PC-9 (cell line): ENCODE measurements at regions not wholly inside any gene's neighbourhood (a gene's known extent, or its start where the extent isn't known, plus 50 kb on each side); places are given as distances from the start of the nearest gene placed in this dataset.

ENCODE experiments used
- BruUV-seq: library from RNA; stranded (reverse); fragments of 400-500 nt; replicated peaks from 2 replicates; lab custom pipeline; 2021; lab: Mats Ljungman, UMichigan
- CTCF ChIA-PET: fragments of 300-600 bp; sonication (Branson Sonifier 250); formaldehyde crosslinking; loops from one replicate; lab custom pipeline; 2022; ENCODE audit warnings: antibody characterized with exemption; lab: Charles Lee
- POLR2A ChIA-PET: fragments of 300-600 bp; sonication (Branson Sonifier 250); formaldehyde crosslinking; loops from one replicate; lab custom pipeline; 2022; ENCODE audit warnings: antibody characterized with exemption; ENCODE audit not compliant: unreplicated experiment; lab: Charles Lee
- DNase-seq, 2 experiments: peaks; one replicate each; pipeline versions ENCODE4 v3.0.0 to v3.0.0-alpha.2; 2015 to 2022; ENCODE audit warnings: mixed read lengths in 1 of 2
- H2AFZ ChIP-seq: fragments of 200-600 bp; sonication (generic); 2 replicates; pipeline ENCODE4 v1.8.1; 2017; ENCODE audit warnings: antibody characterized with exemption
- H3F3A ChIP-seq: fragments of 200-600 bp; sonication (generic); 2 replicates; pipeline ENCODE4 v1.8.1; 2017; ENCODE audit warnings: antibody characterized with exemption, mild to moderate bottlenecking, low read depth; ENCODE audit not compliant: insufficient read depth
- H3K27ac ChIP-seq: fragments of 200-600 bp; sonication (generic); 2 replicates; pipeline ENCODE4 v1.6.1; 2016; ENCODE audit warnings: mixed run types
- H3K27me3 ChIP-seq: fragments of 200-600 bp; sonication (generic); 2 replicates; pipeline ENCODE4 v1.6.1; 2016; ENCODE audit warnings: low read depth, mixed run types; ENCODE audit not compliant: insufficient read depth
- H3K36me3 ChIP-seq: fragments of 200-600 bp; sonication (generic); 2 replicates; pipeline ENCODE4 v1.6.1; 2016; ENCODE audit warnings: low read depth, mixed run types
- H3K4me1 ChIP-seq: fragments of 200-600 bp; sonication (generic); replicated peaks from 2 replicates; pipeline ENCODE4 v1.6.1; 2016; ENCODE audit warnings: mixed run types; ENCODE audit not compliant: insufficient read depth
- H3K4me2 ChIP-seq: fragments of 200-600 bp; sonication (generic); 2 replicates; pipeline ENCODE4 v1.6.1; 2017; ENCODE audit warnings: mixed run types
- H3K4me3 ChIP-seq: fragments of 200-600 bp; sonication (generic); 2 replicates; pipeline ENCODE4 v1.6.1; 2016; ENCODE audit warnings: mixed run types
- H3K79me2 ChIP-seq: fragments of 200-600 bp; sonication (generic); 2 replicates; pipeline ENCODE4 v1.6.1; 2017; ENCODE audit warnings: low read depth, mixed run types
- H3K9me2 ChIP-seq: fragments of 200-600 bp; sonication (generic); 2 replicates; pipeline ENCODE4 v1.8.1; 2017; ENCODE audit warnings: mild to moderate bottlenecking; ENCODE audit not compliant: insufficient read depth
- H3K9me3 ChIP-seq: fragments of 200-600 bp; sonication (generic); 2 replicates; pipeline ENCODE4 v1.8.1; 2016; ENCODE audit warnings: low read depth; ENCODE audit not compliant: insufficient read depth
- H4K20me1 ChIP-seq: fragments of 200-600 bp; sonication (generic); 2 replicates; pipeline ENCODE4 v1.8.1; 2017; ENCODE audit not compliant: insufficient read depth
- EZH2 ChIP-seq: fragments of 200-600 bp; sonication (generic); IDR thresholded peaks from 2 replicates; pipeline ENCODE4 v1.8.0; 2017; ENCODE audit warnings: antibody characterized with exemption, low read depth
- intact Hi-C: fragments of 100-400 bp; cut with micrococcal nuclease; formaldehyde crosslinking; loops from one replicate; pipeline ENCODE4 v1.10.0; 2022; ENCODE audit not compliant: unreplicated experiment
- TF ChIP-seq, protein P1 (sequence below): fragments of 200-600 bp; sonication (generic); conservative IDR thresholded peaks from 2 replicates; pipeline ENCODE4 v1.6.1; 2017; ENCODE audit warnings: mixed run types, antibody characterized with exemption, mild to moderate bottlenecking, moderate library complexity

DNA sequence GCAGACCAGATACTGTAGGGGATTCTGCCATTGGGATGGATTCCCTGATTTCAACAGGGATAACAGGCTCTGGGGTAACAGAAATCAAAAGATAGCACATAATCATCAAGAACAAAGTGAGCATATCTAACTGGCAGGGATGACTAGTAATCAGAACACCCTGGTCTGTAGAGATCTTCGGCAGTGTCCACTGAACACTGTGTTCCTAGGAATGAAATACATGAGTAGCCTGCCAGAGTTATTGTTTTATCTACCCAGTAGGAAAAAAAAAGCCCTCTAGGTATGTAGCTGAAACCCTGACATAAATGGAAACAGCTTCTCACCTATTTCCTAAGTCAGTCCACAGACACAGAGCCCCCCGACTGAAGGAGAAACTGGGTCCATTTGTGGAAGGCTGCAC lies 340.3 kb upstream of the ZNF385D start:
- Histone ChIP-seq H3F3A (no peaks in the 10 kb centered on the region), H4K20me1 (no peaks in the 10 kb centered on the region), H3K79me2 (no peaks in the 10 kb centered on the region), H3K36me3 (no peaks in the 10 kb centered on the region), H3K27ac (no peak overlapping the region), H3K9me3 (no peaks in the 10 kb centered on the region), H3K4me2 (no peak overlapping the region), H3K9me2 (no peaks in the 10 kb centered on the region), H3K4me3 (no peak overlapping the region), H3K27me3 (no peaks in the 10 kb centered on the region), H2AFZ (no peak overlapping the region), H3K4me1 (no peaks in the 10 kb centered on the region)
- CTCF ChIA-PET: no interaction called here
- no TSS peak for BruUV-seq
- POLR2A ChIA-PET: no interaction called here
- intact Hi-C loops: no loop called here
- no peak for DNase-seq
- TF ChIP-seq, protein P1, sequence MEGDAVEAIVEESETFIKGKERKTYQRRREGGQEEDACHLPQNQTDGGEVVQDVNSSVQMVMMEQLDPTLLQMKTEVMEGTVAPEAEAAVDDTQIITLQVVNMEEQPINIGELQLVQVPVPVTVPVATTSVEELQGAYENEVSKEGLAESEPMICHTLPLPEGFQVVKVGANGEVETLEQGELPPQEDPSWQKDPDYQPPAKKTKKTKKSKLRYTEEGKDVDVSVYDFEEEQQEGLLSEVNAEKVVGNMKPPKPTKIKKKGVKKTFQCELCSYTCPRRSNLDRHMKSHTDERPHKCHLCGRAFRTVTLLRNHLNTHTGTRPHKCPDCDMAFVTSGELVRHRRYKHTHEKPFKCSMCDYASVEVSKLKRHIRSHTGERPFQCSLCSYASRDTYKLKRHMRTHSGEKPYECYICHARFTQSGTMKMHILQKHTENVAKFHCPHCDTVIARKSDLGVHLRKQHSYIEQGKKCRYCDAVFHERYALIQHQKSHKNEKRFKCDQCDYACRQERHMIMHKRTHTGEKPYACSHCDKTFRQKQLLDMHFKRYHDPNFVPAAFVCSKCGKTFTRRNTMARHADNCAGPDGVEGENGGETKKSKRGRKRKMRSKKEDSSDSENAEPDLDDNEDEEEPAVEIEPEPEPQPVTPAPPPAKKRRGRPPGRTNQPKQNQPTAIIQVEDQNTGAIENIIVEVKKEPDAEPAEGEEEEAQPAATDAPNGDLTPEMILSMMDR: no peak
- TF ChIP-seq EZH2: no peak

DNA sequence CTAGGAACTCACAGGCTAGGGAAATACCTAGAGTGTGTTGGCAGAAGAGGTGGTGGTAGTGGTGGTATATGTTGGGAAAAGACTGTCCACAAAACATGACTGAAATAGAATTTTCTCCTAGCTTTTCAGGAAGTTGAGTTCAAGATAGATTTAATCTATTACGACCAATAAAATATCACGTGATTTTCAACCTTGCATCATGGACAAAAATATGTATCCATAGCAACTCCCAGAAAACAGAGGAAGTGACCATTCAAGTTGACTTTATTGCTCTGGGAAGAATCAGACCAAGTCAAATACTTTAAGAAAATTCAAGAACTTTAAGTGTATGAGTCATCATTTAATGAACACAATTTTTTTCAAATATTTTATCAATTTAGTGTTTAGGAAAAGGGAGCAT lies 347.0 kb upstream of the ZNF385D start:
- H3K9me2 ChIP-seq: no peaks in the 10 kb centered on the region
- TF ChIP-seq, protein P1: no peak
- TF ChIP-seq EZH2: no peak
- no peaks in the 10 kb centered on the region for H3K9me3 ChIP-seq
- ChIA-PET POLR2A (no interaction called here), CTCF (no interaction called here)
- H2AFZ ChIP-seq: no peak overlapping the region
- H3K36me3 ChIP-seq: no peaks in the 10 kb centered on the region
- no peaks in the 10 kb centered on the region for H4K20me1 ChIP-seq
- no peaks in the 10 kb centered on the region for H3F3A ChIP-seq
- intact Hi-C loops: no loop called here
- no peak overlapping the region for H3K27ac ChIP-seq
- BruUV-seq: no TSS peak
- no peaks in the 10 kb centered on the region for H3K27me3 ChIP-seq
- no peak for DNase-seq
- H3K4me1 ChIP-seq: no peaks in the 10 kb centered on the region
- no peaks in the 10 kb centered on the region for H3K79me2 ChIP-seq
- no peak overlapping the region for H3K4me3 ChIP-seq
- H3K4me2 ChIP-seq: no peak overlapping the region

DNA sequence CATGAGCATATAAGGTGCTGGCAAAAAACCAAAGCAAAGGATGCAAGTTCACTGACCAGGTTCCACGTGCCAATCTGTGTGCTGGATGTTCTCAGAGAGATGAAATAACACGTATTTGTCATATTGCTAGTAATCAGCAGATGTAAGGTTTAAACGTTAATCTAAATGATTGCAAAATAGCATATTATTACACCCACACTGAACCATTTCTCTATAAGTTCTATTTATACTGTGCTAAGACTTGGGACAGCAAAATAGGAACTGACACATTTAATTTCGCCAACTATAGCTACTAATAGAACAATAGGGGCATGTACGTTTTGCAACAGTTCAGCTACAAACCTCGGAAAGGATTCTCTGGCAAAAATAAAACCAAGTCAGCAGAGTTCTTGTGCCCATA lies 350.3 kb upstream of the ZNF385D start:
- no peak for DNase-seq
- ChIA-PET POLR2A (no interaction called here), CTCF (no interaction called here)
- Histone ChIP-seq H3K4me3 (no peak overlapping the region), H3K27ac (no peak overlapping the region), H3K4me2 (no peak overlapping the region), H3K36me3 (no peaks in the 10 kb centered on the region), H3K27me3 (no peaks in the 10 kb centered on the region), H3K4me1 (no peaks in the 10 kb centered on the region), H2AFZ (no peak overlapping the region), H3K79me2 (no peaks in the 10 kb centered on the region), H3F3A (no peaks in the 10 kb centered on the region), H3K9me3 (no peaks in the 10 kb centered on the region), H4K20me1 (no peaks in the 10 kb centered on the region), H3K9me2 (no peaks in the 10 kb centered on the region)
- BruUV-seq: no TSS peak
- intact Hi-C loops: no loop called here
- TF ChIP-seq EZH2: no peak
- TF ChIP-seq, protein P1: no peak
